Testis (tissue), 2 donors: ENCODE measurements at regions not wholly inside any gene's neighbourhood (a gene's known extent, or its start where the extent isn't known, plus 50 kb on each side); places are given as distances from the start of the nearest gene placed in this dataset.

ENCODE experiments used
- CTCF ChIP-seq, 3 experiments: fragments of 450-650 bp in 2 of 3; fragments of 200-600 bp in 1 of 3; sonication (generic) in 1 of 3; IDR thresholded peaks; one replicate each; pipeline ENCODE4 v1.5.1; 2016 to 2019; ENCODE audit warnings: antibody characterized with exemption in 3 of 3, mild to moderate bottlenecking in 2 of 3, moderate library complexity in 1 of 3
- POLR2A ChIP-seq: fragments of 450-650 bp; IDR thresholded peaks from one replicate; pipeline ENCODE4 v1.6.1; 2017; ENCODE audit warnings: antibody characterized with exemption, mild to moderate bottlenecking, moderate library complexity

- TF ChIP-seq CTCF (IDR thresholded peaks at IDR 0.05), result no peak
- TF ChIP-seq POLR2A, result no peak
These were observed 346.9 kb downstream of the RNF144B start for GRCh38 chr6:18733921-18734550.
